NCI-H187 (cell line): ENCODE measurements at regions not wholly inside any gene's neighbourhood (a gene's known extent, or its start where the extent isn't known, plus 50 kb on each side); places are given as distances from the start of the nearest gene placed in this dataset.

ENCODE experiments used
- DNase-seq, 2 experiments: peaks; one replicate each; lab custom pipeline; 2025; lab: John Stamatoyannopoulos, UW

DNA sequence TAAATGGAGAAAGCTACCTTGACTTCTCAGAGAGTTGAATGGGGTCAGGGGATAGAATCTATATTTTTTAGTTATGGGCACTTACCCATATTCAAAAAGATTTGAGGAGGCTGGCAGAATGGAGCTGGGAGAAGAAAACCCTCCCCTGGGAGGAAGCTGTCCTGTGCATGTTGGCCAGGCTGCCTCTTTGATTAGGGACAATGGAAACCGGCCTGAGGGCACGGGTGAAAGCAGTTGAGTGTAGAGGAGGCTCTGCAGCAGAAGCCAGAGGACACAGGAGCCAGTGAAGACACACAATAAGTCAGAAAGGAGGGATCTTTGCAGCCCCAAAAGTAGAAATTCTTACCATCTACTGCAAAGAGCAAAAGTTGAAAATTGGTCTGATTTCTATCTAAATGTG is 66.6 kb upstream of the B3GAT1 start:
- DNase-seq, result no peak

DNA sequence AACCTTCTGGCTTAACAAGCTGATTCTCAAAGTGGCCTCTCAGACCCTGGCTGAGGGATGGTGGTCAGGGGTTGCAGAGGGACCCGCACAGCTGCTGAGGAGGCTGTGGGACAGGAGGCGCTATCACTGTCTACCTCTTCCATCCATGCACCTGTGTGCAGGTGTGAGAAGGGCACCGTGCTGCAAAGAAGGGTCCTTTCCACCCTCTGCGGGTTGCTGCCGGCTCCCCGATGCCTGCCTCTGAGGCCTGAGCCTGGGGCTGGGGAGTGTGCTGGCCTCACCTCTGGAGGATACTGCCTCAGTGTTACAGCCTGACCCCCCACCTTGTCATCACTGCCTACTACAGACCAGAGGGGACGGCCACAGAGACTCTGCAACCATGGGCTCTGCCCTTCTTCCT is 66.1 kb upstream of the B3GAT1 start:
- no peak for DNase-seq

DNA sequence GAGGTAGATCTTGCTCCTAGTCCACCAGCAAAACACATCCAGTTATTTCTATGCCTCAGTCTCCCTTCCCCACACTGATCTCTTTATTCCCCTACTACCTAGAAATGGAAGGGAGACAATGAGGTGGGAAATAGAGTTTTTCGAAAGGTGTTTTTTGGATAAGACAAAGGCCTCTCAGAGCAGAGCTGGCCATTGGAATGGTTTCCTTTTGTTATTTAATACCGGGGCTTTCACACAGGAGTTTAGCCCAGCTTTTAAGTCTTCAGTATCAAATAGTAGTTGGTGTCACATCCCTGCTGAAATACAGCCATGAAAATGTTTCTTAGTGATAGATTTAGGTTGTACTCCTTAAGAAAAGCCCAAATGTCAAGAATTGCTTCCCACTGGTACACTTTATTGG is 65.4 kb upstream of the B3GAT1 start:
- no peak for DNase-seq

DNA sequence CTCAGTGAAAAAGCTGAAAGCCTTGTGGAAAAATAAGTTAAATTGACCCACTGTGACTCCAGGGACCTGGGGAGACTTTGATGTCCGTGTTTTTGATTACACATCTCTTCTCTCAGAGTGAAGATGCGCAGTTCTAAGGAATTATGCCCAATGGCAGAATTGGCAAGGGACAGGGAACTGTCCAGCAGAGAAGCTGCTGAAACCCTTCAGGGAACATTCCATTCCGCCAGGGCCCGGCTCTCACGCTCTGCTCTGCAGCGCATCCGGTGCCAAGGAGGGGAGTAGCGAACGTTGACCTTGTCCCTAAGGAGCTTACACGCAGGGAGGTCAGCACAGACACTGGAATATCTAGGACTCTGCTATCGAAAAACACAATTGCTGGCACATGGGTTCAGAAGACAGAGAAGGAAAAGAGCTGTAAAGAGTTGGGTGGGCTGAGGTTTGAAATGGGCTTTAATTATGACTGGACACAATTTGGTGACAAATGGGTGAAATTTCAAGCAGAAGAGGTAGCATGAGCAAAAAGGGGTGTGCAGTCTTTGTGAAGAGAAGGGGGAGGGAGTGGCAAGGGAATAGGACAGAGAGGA is 64.5 kb upstream of the B3GAT1 start:
- DNase-seq, result no peak

DNA sequence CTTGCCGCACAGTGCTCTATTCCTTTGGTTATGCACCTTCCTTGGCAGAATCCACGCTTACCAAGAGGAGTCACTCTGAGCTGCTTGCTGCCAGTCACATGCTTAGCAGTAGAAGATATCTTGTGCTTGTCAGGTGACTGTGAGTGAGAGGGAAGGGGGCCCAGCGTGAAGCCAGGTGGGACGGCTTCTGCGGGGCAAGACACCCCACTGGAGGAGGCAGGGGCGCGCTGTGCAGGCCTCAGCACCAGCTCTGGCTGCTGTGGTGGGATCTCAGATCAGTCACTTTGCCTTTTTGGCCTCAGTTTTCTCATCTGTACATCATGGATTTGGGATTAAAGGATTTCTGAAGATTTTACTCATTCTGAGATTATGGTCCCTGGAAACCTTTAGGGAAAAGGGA is 63.9 kb upstream of the B3GAT1 start:
- DNase-seq, result no peak

DNA sequence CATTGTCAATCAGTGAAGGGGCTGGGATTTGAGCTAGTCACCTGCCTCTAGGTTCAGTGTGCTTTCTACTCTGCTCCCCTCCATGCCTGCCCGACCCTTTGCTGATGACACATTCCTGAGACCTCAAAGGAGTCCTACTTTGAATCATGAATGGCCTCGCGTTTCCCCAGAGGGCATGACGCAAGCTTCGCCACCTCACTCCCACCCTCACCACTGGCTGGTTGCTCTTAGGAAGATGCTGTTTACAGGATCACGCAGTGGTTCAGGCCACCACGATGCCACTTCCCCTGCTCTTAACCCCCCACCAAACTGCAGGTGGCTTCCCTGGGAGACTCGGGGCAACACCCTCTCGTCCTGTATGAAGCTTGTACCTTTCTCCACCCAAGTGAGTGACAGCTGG is 62.9 kb upstream of the B3GAT1 start:
- DNase-seq, result no peak

DNA sequence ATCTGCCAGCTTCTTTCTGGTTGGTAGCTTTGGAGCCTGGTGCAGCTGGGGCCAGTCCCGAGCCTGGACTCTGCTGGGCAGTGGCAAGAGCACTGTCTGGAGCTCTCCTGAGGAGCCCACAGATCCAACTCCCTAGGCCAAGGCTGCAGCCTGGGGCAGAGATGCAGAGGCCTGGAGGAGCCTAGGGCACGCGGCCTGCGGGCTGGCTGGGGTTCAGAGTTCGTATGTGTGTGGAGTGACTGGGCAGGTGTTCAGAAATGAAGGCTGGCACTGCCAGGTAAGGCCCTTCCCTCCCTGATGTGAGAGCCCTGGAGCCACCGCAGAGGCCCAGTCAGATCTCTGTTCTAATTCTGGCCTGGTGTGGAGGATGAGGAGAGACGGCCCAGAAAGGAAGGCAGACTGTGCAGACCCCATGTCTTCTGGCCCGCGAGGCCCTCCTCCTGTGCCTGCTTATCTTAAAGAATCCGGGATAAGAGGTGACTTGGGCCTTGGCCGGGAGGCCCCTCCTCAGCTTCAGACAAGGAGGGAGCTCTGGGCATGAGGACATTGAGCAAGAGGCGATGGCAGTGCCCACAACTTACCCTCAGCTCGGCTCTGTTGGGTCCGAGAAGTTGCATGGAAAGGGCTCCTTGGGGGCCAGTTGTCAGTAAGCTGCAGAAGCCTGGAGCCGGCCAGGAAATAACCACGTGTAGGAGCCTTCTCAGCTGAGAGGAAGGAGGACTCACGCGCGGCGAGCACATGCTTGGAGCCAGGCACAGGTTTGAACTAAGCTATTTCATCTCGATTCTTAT is 62.2 kb upstream of the B3GAT1 start:
- no peak for DNase-seq

DNA sequence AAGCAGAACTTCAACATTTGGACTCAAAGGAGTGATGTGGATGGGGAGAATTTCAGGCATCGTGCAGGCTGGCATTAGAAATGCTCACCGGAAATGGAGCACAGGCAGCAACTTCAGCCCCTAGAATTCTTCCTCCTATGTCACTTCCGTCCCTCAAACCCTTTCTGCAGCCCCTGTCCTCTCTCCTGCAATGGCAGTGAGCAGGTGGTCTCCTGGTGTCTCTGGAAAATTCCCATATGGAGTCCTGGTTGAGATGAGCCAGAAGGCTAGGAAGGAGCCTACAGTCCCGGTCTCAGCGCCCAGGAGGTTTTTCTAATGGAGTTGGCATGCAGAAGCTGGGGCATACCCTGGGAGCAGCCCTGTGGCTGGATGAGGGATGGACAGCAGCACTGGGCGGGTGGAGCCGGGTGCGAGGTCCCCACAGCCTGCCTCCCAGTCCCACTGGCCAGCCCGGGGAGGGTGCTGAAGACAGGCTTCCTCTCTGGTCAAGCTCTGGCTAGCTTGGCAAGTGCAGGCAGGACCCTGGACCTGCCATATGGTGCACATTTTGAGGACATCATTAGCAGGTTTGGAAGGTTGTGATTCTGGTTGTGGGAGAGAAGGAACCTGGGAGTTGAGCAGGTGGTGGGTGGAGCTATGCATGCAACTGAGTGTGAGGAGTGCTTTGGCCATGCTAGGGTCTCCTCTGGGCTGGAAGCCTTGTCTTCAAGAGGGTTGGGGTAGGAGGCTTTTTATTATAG is 59.8 kb upstream of the B3GAT1 start:
- no peak for DNase-seq

DNA sequence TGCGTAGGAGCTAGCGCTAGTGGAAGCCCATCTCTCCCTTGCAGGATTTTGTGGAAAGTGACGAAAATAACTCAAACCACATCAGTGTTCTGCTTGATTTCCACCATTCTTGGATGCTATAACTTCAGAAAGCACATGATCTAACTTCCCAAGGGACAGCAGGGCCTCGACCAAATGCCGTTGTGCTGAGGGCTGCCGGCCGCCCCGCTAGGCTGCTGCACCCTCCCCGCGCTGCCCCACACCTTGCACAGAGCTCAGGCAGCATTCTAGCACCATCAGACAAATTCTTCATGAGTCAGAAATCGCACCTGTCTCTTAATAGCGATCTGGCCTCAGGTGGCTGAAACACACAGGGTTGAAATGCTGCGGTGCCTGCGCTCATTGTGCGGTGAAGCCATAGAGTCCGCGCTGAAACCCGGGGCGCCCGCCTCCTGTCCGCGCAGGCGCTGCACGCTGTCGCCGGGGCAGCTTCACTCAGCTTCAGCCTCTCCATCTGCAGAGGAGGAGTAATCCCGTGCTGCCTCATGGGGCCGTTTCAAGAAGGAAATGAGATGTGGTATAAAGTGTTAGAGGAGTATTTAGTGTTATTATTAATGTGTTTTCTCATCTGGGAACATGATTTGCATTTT is 59.2 kb upstream of the B3GAT1 start:
- DNase-seq, result no peak

DNA sequence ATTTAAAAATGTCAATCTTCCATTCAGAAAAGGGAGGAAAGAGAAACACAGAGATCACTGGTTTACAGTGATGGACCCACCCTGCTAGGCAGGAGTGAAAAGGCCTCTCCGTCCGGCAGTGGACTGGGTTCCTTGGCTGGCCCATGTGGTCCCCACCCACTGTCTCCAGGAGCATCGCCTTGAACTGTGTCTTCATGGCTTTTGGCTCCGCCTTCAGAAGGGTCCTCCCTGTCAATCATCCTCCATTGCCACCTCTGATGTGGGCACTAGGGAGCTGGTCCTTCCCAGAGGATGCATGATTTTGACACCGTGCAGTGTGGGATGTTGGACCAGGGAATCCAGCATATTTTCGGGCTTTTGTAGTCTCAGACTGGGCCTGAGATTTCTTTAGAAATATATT is 58.2 kb upstream of the B3GAT1 start:
- DNase-seq, result no peak

DNA sequence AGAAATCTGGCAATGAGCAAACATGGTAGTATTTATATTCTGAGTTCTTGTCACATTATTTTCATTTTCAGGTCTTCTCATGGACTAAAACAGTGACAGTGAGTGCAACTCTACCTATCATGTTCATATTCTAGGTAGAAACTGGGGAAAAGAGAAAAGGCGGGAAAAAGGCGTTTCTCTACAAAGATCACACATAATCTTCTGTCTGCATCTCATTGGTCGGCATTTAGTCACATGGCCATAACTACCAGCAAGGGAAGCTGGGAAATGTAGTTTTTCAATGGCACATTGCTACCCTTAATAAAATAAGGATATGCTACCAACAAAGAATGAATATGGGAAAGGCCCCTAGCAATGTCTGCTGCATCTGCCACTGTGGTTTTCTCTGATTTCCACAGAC is 57.6 kb upstream of the B3GAT1 start:
- no peak for DNase-seq

DNA sequence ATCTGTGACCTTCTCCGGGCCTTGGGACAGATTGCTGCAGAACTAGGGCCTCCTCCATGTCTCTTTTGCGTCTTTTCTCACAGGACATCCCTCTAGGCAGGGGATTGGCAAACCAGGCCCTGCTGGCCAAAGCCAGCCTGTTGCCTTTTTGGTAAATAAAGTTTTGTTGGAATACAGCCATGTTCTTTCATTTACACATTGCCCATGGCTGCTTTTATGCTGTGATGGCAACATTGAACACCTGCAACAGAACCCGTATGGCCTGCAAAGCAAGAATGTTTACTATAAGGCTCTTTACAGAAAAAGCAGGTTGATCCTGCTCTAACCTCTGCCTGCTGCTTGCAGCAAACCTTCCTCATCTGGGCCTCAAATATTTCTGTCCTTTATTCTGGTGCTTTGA is 56.8 kb upstream of the B3GAT1 start:
- DNase-seq, result no peak

DNA sequence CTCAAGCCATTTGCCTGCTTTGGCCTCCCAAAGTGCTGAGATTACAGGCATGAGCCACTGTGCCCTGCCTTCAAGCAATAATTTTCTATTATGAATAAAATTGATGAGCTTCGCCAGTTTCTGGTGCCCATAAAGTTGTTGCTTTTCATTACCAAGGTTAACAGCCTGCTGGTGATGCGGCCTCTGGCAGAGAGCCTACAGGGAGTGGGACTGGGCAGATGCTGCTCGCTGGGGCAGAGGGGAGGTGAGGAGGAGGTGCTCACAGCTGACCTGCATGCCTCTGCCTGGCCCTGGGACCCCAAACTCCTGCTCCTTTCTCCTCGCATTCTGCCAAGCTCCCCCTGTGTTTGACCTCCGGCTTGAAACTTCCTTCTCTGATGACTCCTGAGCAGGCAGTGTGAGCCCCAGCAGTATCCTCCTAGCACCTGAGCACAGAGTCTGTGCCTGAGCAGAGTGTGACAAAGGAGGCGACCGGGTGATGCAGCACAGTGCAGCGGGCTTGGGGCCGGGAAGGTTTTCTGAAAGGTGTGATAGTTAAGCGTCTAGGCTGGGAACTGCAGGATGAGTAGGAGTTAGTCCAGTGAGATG is 56.1 kb upstream of the B3GAT1 start:
- DNase-seq, result no peak

DNA sequence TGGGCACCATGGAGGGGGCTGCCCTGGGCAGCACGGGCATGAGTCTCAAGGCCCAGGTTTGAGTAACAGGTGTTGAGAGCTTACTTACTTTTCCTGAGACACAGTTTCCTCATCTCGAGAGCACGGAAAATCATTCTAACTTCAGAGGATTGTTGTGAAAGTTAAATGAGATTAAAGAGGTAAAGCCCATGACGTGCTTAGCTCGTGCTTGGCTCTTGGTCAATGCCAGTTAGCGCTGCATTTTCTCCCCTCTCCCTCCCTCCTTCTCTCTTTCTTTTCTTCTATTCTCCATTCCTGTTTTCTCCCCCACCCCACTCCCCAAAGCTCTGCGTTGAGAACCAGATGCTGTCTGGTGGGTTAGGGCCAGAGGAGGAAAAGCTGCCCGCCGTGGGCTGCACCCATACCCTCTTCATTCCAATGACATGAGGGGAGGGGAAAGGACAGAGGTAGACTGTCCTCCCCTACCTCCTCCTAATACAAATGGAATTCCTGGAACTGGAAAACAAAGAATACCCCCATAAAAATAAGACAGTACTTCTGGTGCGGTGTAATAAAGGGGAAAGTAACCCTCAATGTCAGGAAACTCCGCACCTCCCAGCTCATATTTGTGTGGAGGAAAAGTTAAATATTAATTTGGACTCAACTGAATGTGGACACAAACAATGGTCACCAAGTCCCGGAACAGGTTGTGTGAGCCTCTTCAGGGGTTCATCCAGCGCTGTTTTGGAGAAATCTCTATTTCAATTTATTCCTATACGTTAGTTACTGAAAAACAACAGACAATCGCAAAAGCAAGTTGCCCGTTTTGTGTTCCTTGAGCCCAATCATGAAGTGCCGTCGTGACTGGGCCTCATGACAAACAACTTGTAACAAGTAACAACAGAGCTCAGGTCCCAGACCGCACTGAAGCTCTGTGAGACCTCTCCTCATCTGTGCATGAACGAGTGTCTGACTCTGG is 54.8 kb upstream of the B3GAT1 start:
- no peak for DNase-seq

DNA sequence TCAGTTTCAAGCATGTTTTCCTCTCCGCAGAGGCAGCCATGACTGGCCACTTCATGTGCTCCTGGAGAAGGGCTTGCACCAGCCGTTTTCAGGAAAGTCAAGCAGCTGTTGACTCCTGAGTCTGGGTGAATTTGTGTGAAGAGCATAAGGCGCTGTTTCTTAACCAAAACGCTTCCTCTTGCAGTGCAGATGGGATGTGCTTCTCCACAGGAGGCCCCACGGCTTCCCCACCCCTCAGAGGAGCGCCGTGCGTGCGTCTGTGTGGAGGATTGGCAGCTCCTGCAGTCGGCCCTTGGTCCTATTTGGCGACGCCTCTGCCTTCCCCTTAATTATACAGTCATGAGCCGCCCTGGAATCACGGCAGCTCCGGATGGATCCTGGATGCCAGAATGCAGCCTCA is 54.1 kb upstream of the B3GAT1 start:
- peak; percentile 16 to 30 for DNase-seq

DNA sequence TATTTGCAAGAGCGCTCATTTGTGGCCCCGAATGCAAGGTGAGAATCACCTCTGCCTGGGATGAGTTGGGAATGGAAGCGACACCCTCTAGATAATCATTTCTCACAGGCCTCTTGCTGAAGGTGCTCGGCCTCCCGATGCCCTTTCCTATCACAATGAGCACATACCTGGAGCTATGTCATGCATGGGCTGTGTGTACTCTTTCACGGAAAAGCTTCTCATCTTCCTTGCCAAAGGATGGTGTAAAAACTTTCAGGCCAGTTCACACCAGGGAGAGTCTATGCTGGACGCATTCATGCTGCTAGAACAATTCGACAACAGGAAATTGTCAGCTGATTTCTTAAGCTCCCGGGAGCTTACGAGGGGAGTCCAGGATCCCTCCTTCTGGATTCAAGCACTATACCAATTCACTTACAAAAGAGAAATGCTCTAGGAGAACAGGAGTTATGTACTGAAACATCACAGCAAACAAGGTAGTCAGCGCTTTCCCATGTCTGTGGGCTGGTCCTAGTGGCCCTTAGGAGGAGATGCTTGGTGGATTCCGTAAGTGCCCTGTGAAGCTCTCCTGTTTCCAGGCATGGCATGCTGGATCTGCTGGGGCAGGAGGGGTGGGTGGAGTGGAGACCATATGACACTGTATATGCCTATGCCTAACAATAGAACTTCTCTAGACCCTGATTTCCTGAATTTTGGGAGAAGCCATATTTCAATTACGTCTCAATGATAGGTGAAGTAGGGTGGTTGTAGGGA is 53.1 kb upstream of the B3GAT1 start:
- no peak for DNase-seq

DNA sequence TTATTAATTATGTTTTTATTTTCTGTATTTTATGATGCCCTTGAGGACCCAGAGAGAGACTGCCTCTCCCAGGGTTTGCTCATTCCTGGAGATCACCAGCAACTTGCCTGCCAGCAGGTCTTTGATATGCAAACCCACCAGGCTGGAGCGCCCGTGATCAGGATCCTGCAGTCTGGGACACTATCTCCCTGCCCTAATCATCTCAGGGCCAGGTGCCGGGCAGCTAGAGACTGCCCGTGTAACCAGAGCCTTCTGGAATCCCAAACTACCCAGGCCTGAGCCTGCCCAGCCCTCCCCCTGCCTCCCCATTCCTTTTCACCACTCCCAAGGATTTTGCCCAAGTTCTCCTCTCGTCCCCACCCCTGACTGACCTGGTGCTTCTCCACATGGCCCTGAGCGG is 52.2 kb upstream of the B3GAT1 start:
- DNase-seq, result no peak

DNA sequence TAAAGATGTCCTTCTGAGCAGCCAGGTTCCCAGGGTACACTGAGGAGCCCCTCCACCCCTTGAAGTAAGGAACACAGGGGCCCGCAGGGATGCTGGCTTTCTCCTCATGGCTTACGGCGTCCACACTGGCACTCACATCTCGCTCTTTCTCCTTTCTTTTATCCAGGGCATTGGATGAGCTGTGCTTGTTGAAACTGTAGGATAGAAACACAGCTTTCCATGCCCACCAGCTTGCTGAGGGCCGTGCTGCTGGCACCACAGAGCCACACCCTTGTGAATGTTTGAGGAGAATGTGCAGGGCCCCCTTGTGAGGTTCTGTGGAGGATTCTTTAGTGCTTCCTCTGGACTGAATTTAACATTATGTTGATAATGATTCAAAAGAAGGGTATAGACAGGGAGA is 51.7 kb upstream of the B3GAT1 start:
- DNase-seq, result no peak
